CD14-positive monocyte (primary cell): ENCODE measurements at regions not wholly inside any gene's neighbourhood (a gene's known extent, or its start where the extent isn't known, plus 50 kb on each side); places are given as distances from the start of the nearest gene placed in this dataset.

ENCODE experiments used
- DNase-seq, 3 donors: peaks; one replicate each; pipeline ENCODE4 v3.0.0-alpha.2; 2011 to 2022
- H2AFZ ChIP-seq: 2 replicates; pipeline ENCODE4 v1.6.0; 2012; ENCODE audit warnings: mild to moderate bottlenecking, low read depth, low read length, inconsistent platforms; ENCODE audit not compliant: insufficient read depth, poor library complexity, severe bottlenecking
- H3K27ac ChIP-seq, 2 donors: 1 replicate in 1 of 2; 2 replicates in 1 of 2; pipeline ENCODE4 v1.5.1; 2012 to 2013; ENCODE audit warnings: low read length in 2 of 2, control low read depth in 1 of 2, inconsistent platforms in 1 of 2, low read depth in 1 of 2, mild to moderate bottlenecking in 1 of 2
- H3K27me3 ChIP-seq, 2 donors: one replicate each; pipeline versions ENCODE4 v1.6.0 to v1.6.1; 2011 to 2013; ENCODE audit warnings: low read length in 2 of 2; ENCODE audit not compliant: control insufficient read depth in 2 of 2, insufficient read depth in 2 of 2
- H3K36me3 ChIP-seq, 2 donors: replicated peaks in 1 of 2; 1 replicate in 1 of 2; 2 replicates in 1 of 2; pipeline versions ENCODE4 v1.5.1 to v1.6.1; 2012 to 2013; ENCODE audit warnings: low read length in 2 of 2, control low read depth in 1 of 2, inconsistent platforms in 1 of 2, mild to moderate bottlenecking in 1 of 2; ENCODE audit not compliant: insufficient read depth in 2 of 2, control insufficient read depth in 1 of 2
- H3K4me1 ChIP-seq, 2 donors: 1 replicate in 1 of 2; 2 replicates in 1 of 2; pipeline versions ENCODE4 v1.5.1 to v1.6.1; 2012 to 2013; ENCODE audit warnings: low read length in 2 of 2, control low read depth in 1 of 2, inconsistent platforms in 1 of 2, mild to moderate bottlenecking in 1 of 2, moderate library complexity in 1 of 2; ENCODE audit not compliant: insufficient read depth in 2 of 2, control insufficient read depth in 1 of 2
- H3K4me2 ChIP-seq: replicated peaks from 2 replicates; pipeline ENCODE3; 2012; ENCODE audit warnings: low read length, moderate library complexity, mild to moderate bottlenecking; ENCODE audit not compliant: poor library complexity, severe bottlenecking; ENCODE audit errors: extremely low read depth
- H3K4me3 ChIP-seq, 3 experiments: fragments of 200-600 bp in 1 of 3; sonication (generic) in 1 of 3; replicated peaks in 1 of 3; 1 replicate in 2 of 3; 2 replicates in 1 of 3; pipeline ENCODE4 v1.5.1; 2011 to 2013; ENCODE audit warnings: low read length in 3 of 3, mild to moderate bottlenecking in 3 of 3, control low read depth in 2 of 3, low read depth in 2 of 3, inconsistent platforms in 1 of 3, moderate library complexity in 1 of 3
- H3K79me2 ChIP-seq: 2 replicates; pipeline ENCODE4 v1.6.0; 2012; ENCODE audit warnings: mild to moderate bottlenecking, control low read depth, inconsistent platforms, low read length, moderate library complexity; ENCODE audit not compliant: insufficient read depth
- H3K9ac ChIP-seq: 2 replicates; pipeline ENCODE4 v1.6.0; 2017; ENCODE audit warnings: low read length, mild to moderate bottlenecking; ENCODE audit not compliant: insufficient read depth, poor library complexity, severe bottlenecking
- H3K9me3 ChIP-seq, 2 donors: replicated peaks in 1 of 2; 1 replicate in 1 of 2; 2 replicates in 1 of 2; pipeline versions ENCODE4 v1.5.1 to v1.6.1; 2012 to 2013; ENCODE audit warnings: low read length in 2 of 2, control low read depth in 1 of 2; ENCODE audit not compliant: control insufficient read depth in 1 of 2, insufficient read depth in 1 of 2
- H4K20me1 ChIP-seq: 2 replicates; pipeline ENCODE4 v1.6.0; 2012; ENCODE audit warnings: mild to moderate bottlenecking, low read length, control low read depth, moderate library complexity; ENCODE audit not compliant: insufficient read depth
- H3K27ac Mint-ChIP-seq, 7 donors: one replicate each; pipeline ENCODE4 v1.8.0; 2020; ENCODE audit warnings: mild to moderate bottlenecking in 7 of 7, mixed read lengths in 7 of 7, moderate library complexity in 6 of 7, inconsistent platforms in 2 of 7
- H3K27me3 Mint-ChIP-seq, 3 donors: one replicate each; pipeline ENCODE4 v1.8.0; 2021 to 2022; ENCODE audit warnings: low read depth in 3 of 3, mild to moderate bottlenecking in 3 of 3, mixed read lengths in 3 of 3, moderate library complexity in 3 of 3, inconsistent platforms in 1 of 3
- H3K36me3 Mint-ChIP-seq, 2 donors: one replicate each; pipeline ENCODE4 v1.8.0; 2020; ENCODE audit warnings: mixed read lengths in 2 of 2, inconsistent platforms in 1 of 2, mild to moderate bottlenecking in 1 of 2
- H3K4me1 Mint-ChIP-seq: one replicate; pipeline ENCODE4 v1.8.0; 2020; ENCODE audit warnings: mild to moderate bottlenecking, mixed read lengths
- H3K4me3 Mint-ChIP-seq, 2 donors: one replicate each; pipeline ENCODE4 v1.8.0; 2020; ENCODE audit warnings: mild to moderate bottlenecking in 2 of 2, mixed read lengths in 2 of 2, moderate library complexity in 1 of 2
- H3K9me3 Mint-ChIP-seq, 7 donors: one replicate each; pipeline ENCODE4 v1.8.0; 2020 to 2022; ENCODE audit warnings: mixed read lengths in 7 of 7, mild to moderate bottlenecking in 6 of 7, moderate library complexity in 6 of 7, inconsistent platforms in 2 of 7
- CTCF ChIP-seq: fragments of 200-600 bp; IDR thresholded peaks from one replicate; pipeline ENCODE4 v1.8.0; 2022; ENCODE audit warnings: antibody characterized with exemption, mild to moderate bottlenecking
- WGBS: methylation state at CpG from one replicate; pipeline ENCODE4 v1.1.5; 2013; ENCODE audit warnings: missing lambda C conversion rate; ENCODE audit not compliant: insufficient coverage; 5-methylcytosine and 5-hydroxymethylcytosine counted together
- intact Hi-C, 2 donors: fragments of 100-400 bp; cut with micrococcal nuclease; formaldehyde crosslinking; loops; one replicate each; pipeline versions ENCODE4 v1.15.0 to v1.15.1; 2023

GRCh38 chr10:128657548-128657947, 531.3 kb upstream of the MKI67 start:
- intact Hi-C loops = no loop called here
- no peak for DNase-seq
- Mint-ChIP-seq H3K4me1 (no peaks in the 10 kb centered on the region), H3K36me3 (no peaks in the 10 kb centered on the region), H3K4me3 (no peak overlapping the region), H3K27ac (no peak overlapping the region), H3K9me3 (peaks cover 0 to 5% (median 0%) of the 10 kb centered on the region in 7 donors), H3K27me3 (peaks cover 1 to 6% (median 2%) of the 10 kb centered on the region in 3 donors)
- H4K20me1 ChIP-seq = no peaks in the 10 kb centered on the region
- no peaks in the 10 kb centered on the region for H3K36me3 ChIP-seq
- H3K9me3 ChIP-seq = peaks cover 0 to 4% of the 10 kb centered on the region in 2 donors
- H3K79me2 ChIP-seq = no peaks in the 10 kb centered on the region
- H2AFZ ChIP-seq = no peak overlapping the region
- no peak overlapping the region for H3K9ac ChIP-seq
- no peak overlapping the region for H3K4me2 ChIP-seq
- WGBS = 59% methylated on average over 10 of the region's 11 CpGs
- H3K4me1 ChIP-seq = no peaks in the 10 kb centered on the region
- H3K27me3 ChIP-seq = no peaks in the 10 kb centered on the region
- H3K27ac ChIP-seq = no peak overlapping the region
- no peak for TF ChIP-seq CTCF
- H3K4me3 ChIP-seq = no peak overlapping the region

DNA sequence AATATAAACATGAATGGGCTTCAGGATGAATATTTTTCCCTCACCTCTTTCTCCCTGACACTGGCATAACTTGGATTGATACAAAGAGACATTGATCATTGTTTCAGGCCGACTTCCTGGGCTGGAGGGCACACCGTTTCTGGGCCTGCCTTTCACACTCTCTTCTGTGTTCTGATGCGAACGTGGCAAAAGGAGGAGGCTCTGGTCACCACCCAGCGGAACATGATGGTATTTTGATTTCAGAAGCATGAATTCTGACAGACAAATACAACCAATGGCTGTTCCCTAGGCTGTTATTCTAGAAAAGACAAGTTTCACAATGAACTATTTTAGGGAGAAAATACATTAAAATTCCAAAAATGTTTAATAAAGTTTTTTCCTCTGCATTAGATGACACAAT, 534.5 kb upstream of the MKI67 start:
- no peak for TF ChIP-seq CTCF
- Mint-ChIP-seq H3K4me1 (peaks cover 2% of the 10 kb centered on the region), H3K27me3 (peaks cover 1 to 6% (median 1%) of the 10 kb centered on the region in 3 donors), H3K36me3 (no peaks in the 10 kb centered on the region), H3K9me3 (peaks cover 0 to 7% (median 1%) of the 10 kb centered on the region in 7 donors), H3K4me3 (no peak overlapping the region), H3K27ac (no peak overlapping the region)
- Histone ChIP-seq H3K36me3 (no peaks in the 10 kb centered on the region), H3K27me3 (no peaks in the 10 kb centered on the region), H3K4me2 (no peak overlapping the region), H3K4me3 (no peak overlapping the region), H4K20me1 (no peaks in the 10 kb centered on the region), H3K27ac (no peak overlapping the region), H3K4me1 (no peaks in the 10 kb centered on the region), H2AFZ (no peak overlapping the region), H3K9me3 (peaks cover 0 to 4% of the 10 kb centered on the region in 2 donors), H3K9ac (no peak overlapping the region), H3K79me2 (no peaks in the 10 kb centered on the region)
- WGBS = 53% methylated on average over 2 of the region's 5 CpGs
- no peak for DNase-seq
- intact Hi-C loops = no loop called here
